ENCODE measurements at regions not wholly inside any gene's neighbourhood (a gene's known extent, or its start where the extent isn't known, plus 50 kb on each side); places are given as distances from the start of the nearest gene placed in this dataset.
A peak's percentile ranks its signal among the peaks of the same experiment; 100 is the strongest.

DNA sequence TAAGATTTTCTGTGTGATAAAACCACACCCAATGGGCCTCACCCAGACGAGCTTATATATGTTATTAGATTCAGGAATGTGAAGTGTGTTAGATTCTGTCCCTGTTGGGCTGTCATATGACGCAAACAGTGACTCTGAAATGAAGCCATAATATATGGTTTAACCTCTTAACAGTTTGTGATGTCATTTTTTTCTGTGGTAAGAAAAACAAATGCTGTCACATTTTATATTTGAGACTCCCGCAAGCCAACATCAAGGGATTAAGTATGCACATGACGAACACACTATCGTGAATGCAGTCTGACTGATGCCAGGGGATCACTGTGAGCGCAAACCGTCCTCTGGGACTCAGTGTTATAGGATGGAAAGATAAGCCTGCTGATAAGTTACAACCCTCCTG, 321.7 kb downstream of the SH3GL2 start:
- Histone ChIP-seq H3K4me1 (ENCODE audit: control insufficient read depth, insufficient read depth, low read length) (no peaks in the 10 kb centered on the region), H3K36me3 (ENCODE audit: insufficient read depth, low read length) (no peaks in the 10 kb centered on the region), H3K4me2 (ENCODE audit: low read length) (no peak overlapping the region), H3K27me3 (ENCODE audit: control insufficient read depth, insufficient read depth, low read length) (peaks cover 35% of the 10 kb centered on the region), H3K9ac (ENCODE audit: low read depth, low read length) (no peak overlapping the region), H3K9me3 (replicated peaks; ENCODE audit: low read length) (no peaks in the 10 kb centered on the region), H3K4me3 (ENCODE audit: low read length) (no peak overlapping the region)

DNA sequence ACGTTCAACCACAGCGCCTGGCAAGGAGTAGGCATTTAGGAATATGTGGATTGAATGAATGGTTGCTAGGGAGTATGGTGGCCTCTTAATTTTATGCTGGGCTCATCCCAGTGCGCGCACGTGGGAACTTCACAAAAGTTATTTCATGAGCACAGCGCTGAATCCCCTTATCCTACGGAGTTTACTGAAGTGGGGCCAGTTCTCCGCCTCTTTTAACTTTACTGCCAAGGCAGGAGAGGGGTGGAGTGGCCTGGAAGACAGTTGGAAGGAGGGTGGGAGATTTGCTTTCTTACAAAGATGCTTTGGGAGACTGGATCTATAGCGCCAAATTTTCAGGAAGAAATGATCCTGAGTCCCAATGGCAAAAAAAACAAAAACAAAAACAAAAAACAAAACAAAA, 326.5 kb downstream of the SH3GL2 start:
- H3K4me1 ChIP-seq (ENCODE audit: control insufficient read depth, insufficient read depth, low read length), result no peaks in the 10 kb centered on the region
- H3K9ac ChIP-seq (ENCODE audit: low read depth, low read length), result no peak overlapping the region
- no peak overlapping the region for H3K4me3 ChIP-seq (ENCODE audit: low read length)
- H3K27me3 ChIP-seq (ENCODE audit: control insufficient read depth, insufficient read depth, low read length), result peaks cover 48% of the 10 kb centered on the region
- H3K36me3 ChIP-seq (ENCODE audit: insufficient read depth, low read length), result no peaks in the 10 kb centered on the region
- no peak overlapping the region for H3K4me2 ChIP-seq (ENCODE audit: low read length)
- no peaks in the 10 kb centered on the region for H3K9me3 ChIP-seq (replicated peaks; ENCODE audit: low read length)

DNA sequence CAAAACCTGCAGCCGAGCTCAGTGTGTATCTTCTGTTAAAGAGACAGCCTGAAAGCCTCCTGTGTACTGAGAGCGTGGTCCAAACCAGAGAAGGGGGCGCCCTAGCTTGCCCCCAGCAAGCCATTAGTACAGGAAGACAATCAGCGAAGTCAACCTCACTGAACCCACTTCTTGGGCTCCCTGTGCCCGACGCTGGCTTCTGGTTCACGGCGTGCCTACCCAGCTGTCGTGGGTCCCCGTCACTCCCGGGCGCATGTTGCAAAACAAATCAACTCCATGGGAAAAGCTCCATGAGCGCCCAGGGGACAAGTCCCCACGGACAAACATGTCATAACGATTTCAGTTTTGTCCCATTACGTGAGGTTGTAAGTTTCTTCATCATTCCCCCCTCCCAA, 326.9 kb downstream of the SH3GL2 start:
- Histone ChIP-seq H3K27me3 (ENCODE audit: control insufficient read depth, insufficient read depth, low read length) (peaks cover 48% of the 10 kb centered on the region), H3K36me3 (ENCODE audit: insufficient read depth, low read length) (no peaks in the 10 kb centered on the region), H3K9ac (ENCODE audit: low read depth, low read length) (no peak overlapping the region), H3K4me3 (ENCODE audit: low read length) (no peak overlapping the region), H3K4me1 (ENCODE audit: control insufficient read depth, insufficient read depth, low read length) (no peaks in the 10 kb centered on the region), H3K4me2 (ENCODE audit: low read length) (no peak overlapping the region), H3K9me3 (replicated peaks; ENCODE audit: low read length) (no peaks in the 10 kb centered on the region)

DNA sequence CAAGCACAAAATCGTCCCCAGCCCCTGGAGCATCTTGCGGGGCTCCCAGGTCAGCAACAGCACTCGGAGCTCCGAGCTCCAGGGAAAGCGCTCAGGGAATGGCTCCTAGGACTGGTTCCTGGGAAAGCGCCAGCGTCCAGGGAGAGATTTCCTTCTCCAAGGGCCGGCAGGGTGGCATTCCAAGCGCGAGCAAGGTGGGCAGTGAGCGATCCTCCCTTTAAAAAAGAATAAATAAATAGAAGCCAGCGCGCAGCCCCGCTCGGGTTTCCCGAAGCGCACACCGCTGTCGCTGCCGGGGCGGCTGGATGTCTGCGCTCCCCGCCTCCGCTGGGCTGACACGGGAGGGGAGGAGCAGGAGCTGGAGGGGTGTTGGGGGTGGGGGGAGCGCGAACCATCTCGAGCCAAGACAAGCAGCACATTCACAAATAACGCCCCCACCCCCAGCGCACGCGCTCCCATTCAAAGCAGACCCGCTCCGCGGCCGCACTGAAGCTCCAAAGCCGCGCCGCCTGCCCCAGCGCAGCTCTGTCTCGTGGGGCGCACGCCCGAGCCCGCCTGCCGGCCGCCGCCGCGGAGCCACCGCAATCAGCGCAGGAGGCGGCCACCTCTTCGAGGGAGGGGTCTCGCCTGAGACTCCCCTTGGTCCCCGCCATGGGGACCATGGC, 327.4 kb downstream of the SH3GL2 start:
- Histone ChIP-seq H3K4me3 (ENCODE audit: low read length) (no peak overlapping the region), H3K4me1 (ENCODE audit: control insufficient read depth, insufficient read depth, low read length) (no peaks in the 10 kb centered on the region), H3K36me3 (ENCODE audit: insufficient read depth, low read length) (no peaks in the 10 kb centered on the region), H3K4me2 (ENCODE audit: low read length) (peak overlapping the region; percentile 20), H3K27me3 (ENCODE audit: control insufficient read depth, insufficient read depth, low read length) (peaks cover 48% of the 10 kb centered on the region), H3K9ac (ENCODE audit: low read depth, low read length) (no peak overlapping the region), H3K9me3 (replicated peaks; ENCODE audit: low read length) (no peaks in the 10 kb centered on the region)

DNA sequence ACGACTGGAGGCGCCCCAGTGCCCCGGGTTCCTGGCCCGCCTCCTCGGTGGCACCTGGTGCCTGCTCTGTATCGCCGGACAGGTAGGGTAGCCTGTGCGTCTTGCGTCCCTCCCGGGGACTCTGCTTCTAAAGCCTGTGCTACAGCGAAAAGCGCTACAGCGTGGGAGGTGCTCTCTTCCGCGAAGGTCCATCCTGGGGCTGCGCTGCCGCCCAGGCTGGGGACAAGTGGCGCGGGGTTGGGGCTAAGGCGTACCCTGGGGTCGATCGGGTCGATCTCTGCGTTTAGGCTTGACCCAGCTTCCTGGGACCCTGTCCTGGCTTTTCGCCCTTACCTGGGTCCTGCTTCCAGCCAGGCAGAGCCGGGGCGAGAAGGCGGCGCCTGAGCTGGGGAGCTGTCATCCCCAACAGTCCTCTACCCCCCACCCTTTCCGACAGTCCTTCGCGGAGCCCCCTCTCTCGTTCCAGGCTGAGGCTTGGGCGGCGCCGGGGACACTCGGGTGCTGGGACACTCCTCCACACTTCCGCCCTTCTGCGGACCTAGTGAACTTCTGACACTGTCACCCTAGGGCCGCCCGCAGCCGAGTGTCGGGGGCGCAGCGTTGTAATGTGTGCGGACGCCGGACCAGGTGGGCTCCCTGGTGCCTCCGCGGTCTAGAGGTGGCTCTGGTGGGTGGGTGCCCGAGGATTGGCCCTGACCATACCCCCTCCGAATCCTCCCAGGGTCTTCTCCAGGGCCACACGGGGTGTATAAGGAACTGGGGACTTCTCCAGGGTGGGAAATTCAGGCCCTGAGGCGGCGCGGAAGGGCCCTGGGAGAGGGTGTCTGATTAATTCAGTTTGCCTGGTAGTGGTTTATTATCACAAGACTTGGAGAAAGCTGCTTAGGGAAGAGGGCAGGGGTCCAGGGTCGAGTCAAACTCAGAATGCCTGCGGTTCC, 328.2 kb downstream of the SH3GL2 start:
- Histone ChIP-seq H3K4me3 (ENCODE audit: low read length) (no peak overlapping the region), H3K4me1 (ENCODE audit: control insufficient read depth, insufficient read depth, low read length) (no peaks in the 10 kb centered on the region), H3K9me3 (replicated peaks; ENCODE audit: low read length) (no peaks in the 10 kb centered on the region), H3K9ac (ENCODE audit: low read depth, low read length) (no peak overlapping the region), H3K27me3 (ENCODE audit: control insufficient read depth, insufficient read depth, low read length) (peaks cover 48% of the 10 kb centered on the region), H3K36me3 (ENCODE audit: insufficient read depth, low read length) (no peaks in the 10 kb centered on the region), H3K4me2 (ENCODE audit: low read length) (peak overlapping the region; percentile 20)

DNA sequence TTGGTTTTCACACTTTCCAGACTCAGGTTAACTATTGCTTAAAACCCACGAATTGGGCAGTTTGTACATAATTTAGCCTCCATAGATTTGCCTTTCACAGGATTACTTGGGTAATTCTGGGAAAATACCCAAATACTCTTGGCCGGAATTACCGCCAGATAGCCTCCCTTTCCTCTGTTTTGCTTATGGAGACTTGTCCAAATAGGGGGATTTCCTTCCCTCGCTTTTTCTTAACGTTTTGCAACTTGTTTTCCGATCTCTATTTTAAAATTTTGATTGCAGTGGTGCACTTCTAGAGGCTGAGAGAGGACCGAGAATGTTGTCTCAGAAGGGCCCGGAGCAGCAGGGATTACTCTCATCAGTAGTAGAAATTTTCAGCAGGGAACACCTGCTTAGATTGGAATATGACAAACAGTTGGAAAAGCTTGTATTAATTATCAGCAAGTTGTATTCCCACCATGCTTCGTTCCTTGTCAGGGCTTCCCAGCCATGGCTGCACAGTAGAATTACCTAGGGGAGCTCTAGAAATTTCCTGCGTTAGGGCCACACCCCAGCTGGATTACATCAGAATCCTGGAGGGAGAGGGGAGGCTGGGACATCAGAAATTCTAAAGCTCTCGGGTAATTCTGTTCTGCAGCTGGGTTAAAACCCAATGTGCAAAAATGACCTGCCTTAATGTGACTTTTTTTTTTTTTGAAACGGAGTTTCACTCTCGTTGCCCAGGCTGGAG, 329.1 kb downstream of the SH3GL2 start:
- Histone ChIP-seq H3K27me3 (ENCODE audit: control insufficient read depth, insufficient read depth, low read length) (peaks cover 48% of the 10 kb centered on the region), H3K4me3 (ENCODE audit: low read length) (no peak overlapping the region), H3K9ac (ENCODE audit: low read depth, low read length) (no peak overlapping the region), H3K9me3 (replicated peaks; ENCODE audit: low read length) (no peaks in the 10 kb centered on the region), H3K4me2 (ENCODE audit: low read length) (no peak overlapping the region), H3K4me1 (ENCODE audit: control insufficient read depth, insufficient read depth, low read length) (no peaks in the 10 kb centered on the region), H3K36me3 (ENCODE audit: insufficient read depth, low read length) (no peaks in the 10 kb centered on the region)

DNA sequence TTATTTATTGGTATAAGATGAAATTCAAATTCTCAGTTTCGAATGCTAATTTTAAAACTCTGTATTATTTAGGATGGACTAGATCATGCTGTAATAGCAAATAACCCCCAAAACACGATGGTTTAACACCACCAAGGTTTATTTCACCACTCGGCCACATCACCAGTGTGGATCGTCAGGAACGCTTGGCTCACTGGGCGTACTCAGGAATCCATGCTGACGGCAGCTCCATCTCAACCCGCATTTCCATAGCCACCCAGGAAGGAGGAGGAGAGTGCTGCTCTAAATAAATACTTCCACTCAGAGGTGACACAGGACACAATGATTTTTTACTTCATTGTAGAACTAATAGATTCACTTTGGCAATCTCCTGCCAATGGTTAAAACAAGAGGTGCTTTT, 347.4 kb downstream of the SH3GL2 start:
- Histone ChIP-seq H3K9me3 (replicated peaks; ENCODE audit: low read length) (no peaks in the 10 kb centered on the region), H3K9ac (ENCODE audit: low read depth, low read length) (no peak overlapping the region), H3K36me3 (ENCODE audit: insufficient read depth, low read length) (no peaks in the 10 kb centered on the region), H3K27me3 (ENCODE audit: control insufficient read depth, insufficient read depth, low read length) (no peaks in the 10 kb centered on the region), H3K4me2 (ENCODE audit: low read length) (no peak overlapping the region), H3K4me1 (ENCODE audit: control insufficient read depth, insufficient read depth, low read length) (no peaks in the 10 kb centered on the region), H3K4me3 (ENCODE audit: low read length) (no peak overlapping the region)

DNA sequence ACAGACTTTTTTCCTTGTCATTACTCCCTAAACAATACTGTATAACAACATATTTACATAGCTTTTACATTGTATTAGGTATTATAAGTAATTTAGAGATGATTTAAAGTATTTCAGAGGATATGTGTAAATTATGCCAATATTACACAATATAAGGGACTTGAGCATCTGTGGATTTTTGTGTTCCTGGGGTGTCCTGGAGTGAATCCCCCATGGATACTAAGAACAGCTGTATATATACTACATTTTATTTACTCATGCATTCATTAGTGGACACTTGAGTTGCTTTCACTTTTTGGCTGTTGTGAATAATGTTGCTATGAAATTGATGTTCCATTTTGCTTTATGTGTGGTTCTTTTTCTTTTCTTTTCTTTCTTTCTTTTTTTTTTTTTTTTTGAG, 348.8 kb downstream of the SH3GL2 start:
- H3K27me3 ChIP-seq (ENCODE audit: control insufficient read depth, insufficient read depth, low read length), result no peaks in the 10 kb centered on the region

DNA sequence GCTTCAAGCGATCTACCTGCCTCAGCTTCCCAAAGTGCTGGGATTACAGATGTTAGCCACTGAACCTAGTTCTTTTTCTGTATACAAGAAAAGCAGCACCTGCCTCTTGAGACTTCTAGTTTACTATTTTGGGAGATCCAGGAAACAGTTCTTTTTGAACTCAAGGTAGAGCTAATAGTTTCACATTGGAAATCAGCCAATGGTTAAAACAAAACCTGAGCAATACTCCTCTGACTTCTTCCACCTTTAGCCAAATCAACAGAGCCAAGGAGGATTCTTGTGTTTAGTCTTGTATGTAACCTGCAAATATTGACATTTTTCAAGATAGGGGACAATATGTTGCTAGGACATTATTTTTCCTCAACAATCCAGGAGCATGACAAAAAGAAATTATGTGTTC, 349.4 kb downstream of the SH3GL2 start:
- Histone ChIP-seq H3K9ac (ENCODE audit: low read depth, low read length) (no peak overlapping the region), H3K9me3 (replicated peaks; ENCODE audit: low read length) (no peaks in the 10 kb centered on the region), H3K4me1 (ENCODE audit: control insufficient read depth, insufficient read depth, low read length) (no peaks in the 10 kb centered on the region), H3K4me2 (ENCODE audit: low read length) (no peak overlapping the region), H3K4me3 (ENCODE audit: low read length) (no peak overlapping the region), H3K36me3 (ENCODE audit: insufficient read depth, low read length) (no peaks in the 10 kb centered on the region), H3K27me3 (ENCODE audit: control insufficient read depth, insufficient read depth, low read length) (no peaks in the 10 kb centered on the region)

More for the DNA sequence above, 348.8 kb downstream of the SH3GL2 start:
- H3K4me1 ChIP-seq (ENCODE audit: control insufficient read depth, insufficient read depth, low read length), result no peaks in the 10 kb centered on the region
- H3K4me2 ChIP-seq (ENCODE audit: low read length), result no peak overlapping the region
- H3K36me3 ChIP-seq (ENCODE audit: insufficient read depth, low read length), result no peaks in the 10 kb centered on the region
- no peaks in the 10 kb centered on the region for H3K9me3 ChIP-seq (replicated peaks; ENCODE audit: low read length)
- H3K4me3 ChIP-seq (ENCODE audit: low read length), result no peak overlapping the region
- no peak overlapping the region for H3K9ac ChIP-seq (ENCODE audit: low read depth, low read length)

DNA sequence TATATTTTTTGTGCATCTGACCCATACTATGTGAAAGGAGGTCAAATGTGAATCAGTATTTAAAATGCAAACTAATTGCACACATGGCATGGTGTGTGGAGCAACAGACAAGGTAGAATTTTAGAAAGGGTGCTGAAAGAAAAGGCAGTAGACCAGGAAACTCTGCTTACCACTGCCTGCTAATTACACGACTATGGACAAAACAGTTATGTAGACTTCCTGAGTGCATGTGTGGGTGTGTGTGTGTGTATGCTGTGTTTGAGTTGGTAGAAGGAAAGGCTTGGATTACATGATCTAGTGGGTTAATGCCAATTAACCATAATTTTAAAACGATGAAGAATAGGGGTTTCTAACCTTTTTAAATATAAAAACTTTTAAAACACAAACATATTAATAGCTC, 349.9 kb downstream of the SH3GL2 start:
- no peaks in the 10 kb centered on the region for H3K9me3 ChIP-seq (replicated peaks; ENCODE audit: low read length)
- no peaks in the 10 kb centered on the region for H3K4me1 ChIP-seq (ENCODE audit: control insufficient read depth, insufficient read depth, low read length)

DNA sequence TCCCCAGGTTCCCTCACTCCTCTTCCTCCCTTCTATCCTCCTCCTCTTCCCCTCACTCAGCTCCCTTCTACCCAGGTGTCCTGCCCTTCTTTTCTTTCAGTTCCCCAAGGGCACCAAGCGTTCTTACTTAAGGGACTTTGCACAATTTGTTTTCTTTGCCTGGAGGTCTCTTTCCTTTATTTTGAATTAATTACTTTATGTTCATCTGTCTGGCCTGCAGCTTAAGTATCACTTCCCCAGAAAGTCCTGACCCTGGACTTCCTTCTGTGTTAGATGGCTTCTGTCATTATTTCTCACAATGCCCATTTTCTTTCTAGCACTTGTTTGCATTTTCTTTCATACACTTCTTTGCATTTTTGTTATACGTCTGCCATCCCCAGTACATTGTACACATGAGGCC, 350.6 kb downstream of the SH3GL2 start:
- no peaks in the 10 kb centered on the region for H3K36me3 ChIP-seq (ENCODE audit: insufficient read depth, low read length)
- no peak overlapping the region for H3K9ac ChIP-seq (ENCODE audit: low read depth, low read length)
- no peaks in the 10 kb centered on the region for H3K9me3 ChIP-seq (replicated peaks; ENCODE audit: low read length)
- no peak overlapping the region for H3K4me3 ChIP-seq (ENCODE audit: low read length)
- no peaks in the 10 kb centered on the region for H3K27me3 ChIP-seq (ENCODE audit: control insufficient read depth, insufficient read depth, low read length)
- H3K4me2 ChIP-seq (ENCODE audit: low read length), result no peak overlapping the region
- H3K4me1 ChIP-seq (ENCODE audit: control insufficient read depth, insufficient read depth, low read length), result no peaks in the 10 kb centered on the region

More for the DNA sequence above, 349.9 kb downstream of the SH3GL2 start:
- Histone ChIP-seq H3K4me2 (ENCODE audit: low read length) (no peak overlapping the region), H3K27me3 (ENCODE audit: control insufficient read depth, insufficient read depth, low read length) (no peaks in the 10 kb centered on the region), H3K9ac (ENCODE audit: low read depth, low read length) (no peak overlapping the region), H3K4me3 (ENCODE audit: low read length) (no peak overlapping the region), H3K36me3 (ENCODE audit: insufficient read depth, low read length) (no peaks in the 10 kb centered on the region)

All from skeletal muscle satellite cell (primary cell).